Lower leg skin (tissue), 3 donors: ENCODE measurements at regions not wholly inside any gene's neighbourhood (a gene's known extent, or its start where the extent isn't known, plus 50 kb on each side); places are given as distances from the start of the nearest gene placed in this dataset.

ENCODE experiments used
- POLR2A ChIP-seq, 2 donors: fragments of 450-650 bp; IDR thresholded peaks; one replicate each; pipeline ENCODE4 v1.6.1; 2016 to 2017; ENCODE audit warnings: antibody characterized with exemption in 2 of 2, mild to moderate bottlenecking in 1 of 2, moderate library complexity in 1 of 2
- TF ChIP-seq, protein P1 (sequence below), 3 donors: fragments of 450-650 bp; IDR thresholded peaks; one replicate each; pipeline ENCODE4 v1.5.1; 2016; ENCODE audit warnings: antibody characterized with exemption in 3 of 3, mild to moderate bottlenecking in 3 of 3, moderate library complexity in 2 of 3

DNA sequence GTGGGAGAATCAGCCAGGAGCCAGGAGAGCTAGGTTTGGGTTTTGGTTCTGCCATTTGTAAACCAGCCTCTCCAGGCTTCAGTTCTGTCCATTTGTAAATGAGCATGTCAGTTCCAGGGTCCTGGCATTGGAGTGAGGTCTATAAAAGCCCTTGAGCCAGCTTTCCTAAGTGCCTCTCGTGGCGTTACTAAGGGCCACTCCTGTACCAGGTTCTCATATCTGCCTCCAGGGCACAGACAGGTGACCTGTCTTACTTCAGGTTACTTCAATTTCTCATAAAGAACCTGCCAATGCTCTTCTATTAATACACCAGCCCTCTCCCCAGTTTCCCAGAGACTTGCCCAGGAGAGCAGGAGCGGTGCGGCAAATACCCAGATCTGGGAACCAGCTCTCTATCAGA is 101.9 kb downstream of the VEGFA start:
- TF ChIP-seq, protein P1, sequence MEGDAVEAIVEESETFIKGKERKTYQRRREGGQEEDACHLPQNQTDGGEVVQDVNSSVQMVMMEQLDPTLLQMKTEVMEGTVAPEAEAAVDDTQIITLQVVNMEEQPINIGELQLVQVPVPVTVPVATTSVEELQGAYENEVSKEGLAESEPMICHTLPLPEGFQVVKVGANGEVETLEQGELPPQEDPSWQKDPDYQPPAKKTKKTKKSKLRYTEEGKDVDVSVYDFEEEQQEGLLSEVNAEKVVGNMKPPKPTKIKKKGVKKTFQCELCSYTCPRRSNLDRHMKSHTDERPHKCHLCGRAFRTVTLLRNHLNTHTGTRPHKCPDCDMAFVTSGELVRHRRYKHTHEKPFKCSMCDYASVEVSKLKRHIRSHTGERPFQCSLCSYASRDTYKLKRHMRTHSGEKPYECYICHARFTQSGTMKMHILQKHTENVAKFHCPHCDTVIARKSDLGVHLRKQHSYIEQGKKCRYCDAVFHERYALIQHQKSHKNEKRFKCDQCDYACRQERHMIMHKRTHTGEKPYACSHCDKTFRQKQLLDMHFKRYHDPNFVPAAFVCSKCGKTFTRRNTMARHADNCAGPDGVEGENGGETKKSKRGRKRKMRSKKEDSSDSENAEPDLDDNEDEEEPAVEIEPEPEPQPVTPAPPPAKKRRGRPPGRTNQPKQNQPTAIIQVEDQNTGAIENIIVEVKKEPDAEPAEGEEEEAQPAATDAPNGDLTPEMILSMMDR (IDR thresholded peaks at IDR 0.05) = no peak
- no peak for TF ChIP-seq POLR2A (IDR thresholded peaks at IDR 0.05)
